LNCAP (cell line): ENCODE measurements at regions not wholly inside any gene's neighbourhood (a gene's known extent, or its start where the extent isn't known, plus 50 kb on each side); places are given as distances from the start of the nearest gene placed in this dataset.

Source experiments
- TF ChIP-seq, protein P1 (sequence below): fragments of 450-650 bp; IDR thresholded peaks from 2 replicates; pipeline ENCODE4 v1.5.1; 2017; ENCODE audit warnings: mild to moderate bottlenecking

DNA sequence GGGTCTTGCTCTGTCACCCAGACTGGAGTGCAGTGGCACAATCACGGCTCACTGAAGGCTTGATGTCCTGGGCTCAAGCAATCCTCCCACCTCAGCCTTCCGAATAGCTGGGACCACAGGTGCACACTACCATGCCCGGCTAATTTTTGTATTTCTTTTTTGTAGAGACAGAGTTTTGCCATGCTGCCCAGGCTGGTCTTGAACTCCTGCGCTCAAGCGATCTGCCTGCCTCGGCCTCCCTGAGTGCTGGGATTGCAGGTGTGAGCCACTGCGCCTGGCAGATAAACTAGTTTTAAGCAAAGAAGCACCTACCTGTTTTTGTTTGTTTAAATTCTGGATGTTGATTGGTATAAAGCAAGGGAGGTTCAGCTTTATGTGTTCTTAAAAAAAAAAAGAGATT, 170.6 kb upstream of the GOLIM4 start:
- TF ChIP-seq, protein P1, sequence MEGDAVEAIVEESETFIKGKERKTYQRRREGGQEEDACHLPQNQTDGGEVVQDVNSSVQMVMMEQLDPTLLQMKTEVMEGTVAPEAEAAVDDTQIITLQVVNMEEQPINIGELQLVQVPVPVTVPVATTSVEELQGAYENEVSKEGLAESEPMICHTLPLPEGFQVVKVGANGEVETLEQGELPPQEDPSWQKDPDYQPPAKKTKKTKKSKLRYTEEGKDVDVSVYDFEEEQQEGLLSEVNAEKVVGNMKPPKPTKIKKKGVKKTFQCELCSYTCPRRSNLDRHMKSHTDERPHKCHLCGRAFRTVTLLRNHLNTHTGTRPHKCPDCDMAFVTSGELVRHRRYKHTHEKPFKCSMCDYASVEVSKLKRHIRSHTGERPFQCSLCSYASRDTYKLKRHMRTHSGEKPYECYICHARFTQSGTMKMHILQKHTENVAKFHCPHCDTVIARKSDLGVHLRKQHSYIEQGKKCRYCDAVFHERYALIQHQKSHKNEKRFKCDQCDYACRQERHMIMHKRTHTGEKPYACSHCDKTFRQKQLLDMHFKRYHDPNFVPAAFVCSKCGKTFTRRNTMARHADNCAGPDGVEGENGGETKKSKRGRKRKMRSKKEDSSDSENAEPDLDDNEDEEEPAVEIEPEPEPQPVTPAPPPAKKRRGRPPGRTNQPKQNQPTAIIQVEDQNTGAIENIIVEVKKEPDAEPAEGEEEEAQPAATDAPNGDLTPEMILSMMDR, result no peak

DNA sequence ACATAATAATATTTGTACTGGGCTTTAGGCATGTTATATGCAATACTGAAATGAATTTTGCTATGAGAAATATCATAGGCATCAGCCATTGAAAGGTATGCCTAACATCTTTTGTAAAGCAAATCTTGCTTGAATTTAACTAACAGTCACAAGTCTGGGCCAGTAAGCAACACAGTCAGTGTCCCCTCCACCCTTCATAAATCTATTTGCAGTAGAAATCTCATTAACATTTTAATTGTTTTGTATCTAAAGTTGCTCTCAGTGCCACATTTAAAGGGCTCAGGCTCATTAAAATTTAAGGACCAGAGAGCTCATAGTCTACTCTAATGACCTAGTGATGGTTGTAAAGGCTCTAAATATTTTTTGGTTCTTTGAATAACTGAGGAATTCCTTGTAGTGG, 167.2 kb upstream of the GOLIM4 start:
- TF ChIP-seq, protein P1, result no peak

DNA sequence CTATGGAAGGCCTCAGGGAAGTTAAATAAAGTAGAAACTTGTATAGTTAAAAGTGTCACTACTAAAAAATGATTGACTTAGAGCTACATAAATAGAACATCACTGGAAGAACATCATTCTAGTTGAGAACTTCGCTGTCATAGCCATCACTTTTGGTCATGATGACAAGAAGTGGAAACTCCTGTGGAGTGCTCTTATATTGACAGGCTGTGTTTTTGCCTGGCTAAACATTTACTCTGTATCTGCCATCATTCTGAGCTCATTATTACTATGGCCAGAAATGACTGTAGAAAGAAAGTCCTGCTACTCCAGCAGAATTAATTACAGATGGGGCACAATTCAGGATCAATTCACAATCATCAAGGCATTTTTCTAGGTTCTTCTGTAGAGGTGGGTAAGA, 165.1 kb upstream of the GOLIM4 start:
- TF ChIP-seq, protein P1, result no peak

DNA sequence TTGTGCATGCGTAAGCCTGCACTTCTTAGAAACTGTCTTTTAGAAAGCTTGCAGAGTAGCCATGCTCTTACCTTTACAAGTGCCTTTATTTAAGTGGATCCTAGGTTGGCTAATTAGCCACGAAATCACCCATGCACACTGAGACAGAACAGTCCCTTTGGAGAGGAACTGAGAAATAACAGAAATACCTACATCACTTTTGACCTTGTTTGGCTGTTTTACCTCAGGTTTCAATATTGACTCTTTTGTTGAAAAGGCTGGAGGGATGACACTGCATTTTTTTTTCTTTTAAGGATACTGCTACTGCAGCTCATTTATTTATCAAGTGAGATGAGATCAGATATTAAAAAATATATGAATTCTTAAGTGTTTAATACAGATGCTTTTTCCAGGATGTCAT, 155.6 kb upstream of the GOLIM4 start:
- TF ChIP-seq, protein P1, result no peak

DNA sequence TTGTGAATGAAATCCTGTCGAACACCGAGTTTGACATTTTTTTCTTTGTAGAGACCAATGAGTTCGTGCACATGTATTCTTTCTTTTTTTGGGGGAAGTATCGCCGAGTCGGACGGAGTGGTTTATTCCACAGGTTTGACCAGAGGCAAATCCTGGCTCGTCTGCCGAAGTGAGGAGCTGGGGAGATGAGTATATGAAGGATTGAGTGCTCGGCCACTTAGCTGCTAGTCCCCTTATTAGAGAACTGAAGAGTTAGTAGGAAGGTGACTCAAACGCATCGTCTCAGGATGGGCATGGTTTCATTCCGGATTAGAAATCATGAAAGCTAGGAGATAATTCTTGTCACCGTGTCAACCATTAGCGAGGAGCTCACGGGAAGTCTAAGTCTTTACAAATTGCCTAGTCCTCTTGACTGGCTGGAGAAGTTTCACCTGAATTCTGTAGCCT, 154.7 kb upstream of the GOLIM4 start:
- TF ChIP-seq, protein P1, result no peak

DNA sequence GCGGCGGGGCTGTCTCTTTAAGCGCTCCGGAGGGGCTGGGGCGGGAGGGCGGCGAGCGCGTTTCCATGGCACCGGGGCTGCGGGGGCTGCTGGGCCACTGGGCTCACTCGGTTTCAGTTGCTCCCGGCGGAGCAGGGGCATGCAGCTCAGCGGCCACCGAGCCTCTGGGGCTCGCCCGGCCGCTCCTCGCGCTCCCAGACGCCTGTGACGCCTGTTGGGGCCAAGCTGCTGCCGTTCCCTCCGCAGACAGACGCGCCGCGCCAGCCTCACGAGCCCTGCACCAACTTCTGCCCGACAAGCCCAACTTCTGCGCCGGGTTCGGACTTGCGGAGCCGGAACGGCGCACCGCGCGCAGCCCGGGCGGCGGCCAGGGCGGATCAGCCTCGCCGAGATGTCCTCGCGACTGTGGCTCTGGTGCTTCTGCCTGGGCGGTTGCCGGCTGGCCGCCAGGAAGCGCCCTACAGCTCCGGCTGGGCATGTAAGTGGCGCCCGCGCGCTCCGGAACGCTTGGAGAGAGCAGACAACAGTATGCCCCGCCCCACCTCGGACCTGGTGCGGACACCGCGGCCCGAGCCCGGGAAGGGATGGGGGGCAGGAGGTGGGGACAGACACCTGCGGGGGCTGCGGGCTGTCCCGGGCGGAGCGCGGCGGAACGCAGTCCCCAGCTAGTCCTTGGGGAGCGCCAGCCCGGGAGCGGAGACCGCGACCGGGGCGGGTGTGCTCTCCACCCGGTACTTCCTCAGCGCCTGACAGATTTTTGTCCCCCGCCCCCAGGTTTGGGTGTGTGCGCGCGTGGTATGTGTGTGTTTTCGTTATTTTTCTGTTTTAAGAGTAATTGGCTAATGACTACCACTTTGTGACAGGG, 154.1 kb upstream of the GOLIM4 start:
- TF ChIP-seq, protein P1, result peak; percentile 58

DNA sequence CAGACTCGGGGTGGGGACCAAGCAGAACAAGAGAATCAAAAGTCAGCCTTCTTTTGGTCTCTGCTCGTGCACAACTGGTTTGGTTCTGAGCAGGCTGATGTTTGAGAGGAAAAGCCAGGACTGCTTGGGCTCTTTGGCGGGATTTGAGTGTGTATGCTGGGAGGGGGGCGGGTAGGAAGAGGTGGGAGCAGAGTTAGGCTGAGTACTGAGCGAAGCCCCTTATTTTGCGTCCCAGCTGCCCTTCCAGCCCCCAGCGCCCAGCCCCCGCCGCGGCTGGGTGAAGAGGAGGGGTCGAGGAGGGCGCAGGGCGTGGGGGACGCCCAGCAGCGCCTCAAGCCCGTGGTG, 153.5 kb upstream of the GOLIM4 start:
- TF ChIP-seq, protein P1, result no peak
